ENCODE measurements at regions not wholly inside any gene's neighbourhood (a gene's known extent, or its start where the extent isn't known, plus 50 kb on each side); places are given as distances from the start of the nearest gene placed in this dataset.
"Not testable (repeated sequence)": the region's sequence is repeated elsewhere in the genome, so short reads cannot be mapped to it uniquely, and the experiment has no call there.

DNA sequence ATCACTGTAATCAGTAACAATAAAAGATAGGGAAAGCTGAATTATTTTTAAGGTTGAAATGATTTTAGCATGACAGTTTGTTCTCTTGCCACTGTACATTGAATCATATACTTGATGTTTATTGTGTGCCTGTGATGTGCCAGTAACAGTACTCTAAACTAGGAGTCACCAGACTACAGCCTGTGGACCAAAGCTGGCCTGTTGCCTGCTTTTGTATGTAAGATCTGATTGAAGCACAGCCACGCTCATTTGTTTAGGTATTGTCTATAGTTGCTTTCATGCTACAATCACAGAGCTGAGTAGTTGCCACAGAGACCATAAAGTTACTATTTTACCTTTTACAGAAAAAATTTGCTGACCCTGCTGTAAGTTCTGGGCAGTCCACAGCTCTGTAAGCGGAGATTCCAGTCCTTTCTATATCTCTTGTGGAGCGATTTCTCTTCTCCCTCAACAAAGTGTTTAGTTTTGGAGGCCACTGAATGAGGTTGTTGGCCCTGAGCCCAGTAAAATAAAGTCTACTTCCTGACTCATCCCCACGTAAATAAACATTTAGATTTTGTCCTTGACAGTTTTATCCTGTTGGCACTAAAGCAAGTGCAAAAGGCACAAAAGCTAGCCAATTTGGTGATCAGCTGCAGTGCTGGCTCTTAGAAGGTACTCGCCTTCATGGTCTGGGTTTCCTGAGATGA lies 173.7 kb upstream of the VKORC1L1 start:
- H3K9ac ChIP-seq (ENCODE audit: low read length); CTCF ChIA-PET; H3K27me3 ChIP-seq (ENCODE audit: low read length); H2AFZ ChIP-seq (ENCODE audit: low read length); POLR2A ChIA-PET (ENCODE audit: unreplicated experiment); H3K4me3 ChIP-seq (ENCODE audit: low read length); H3K27ac ChIP-seq (ENCODE audit: low read length); H3K9me2 ChIP-seq (replicated peaks; ENCODE audit: low read length); H4K20me1 ChIP-seq (ENCODE audit: low read length); H3K9me3 ChIP-seq (ENCODE audit: low read length); intact Hi-C loops (cut with micrococcal nuclease); BruUV-seq (replicated peaks); H3K36me3 ChIP-seq (ENCODE audit: low read depth, low read length); H3K4me1 ChIP-seq (ENCODE audit: insufficient read depth, low read length); H3K79me2 ChIP-seq (ENCODE audit: low read length); H3F3A ChIP-seq (ENCODE audit: low read length, unreplicated experiment): not testable (repeated sequence)
- H3K4me2 ChIP-seq (ENCODE audit: low read length): 0 out of 2 replicates have a peak overlapping the region, but pooled peaks have one; percentile 17
- DNase-seq (peak; percentile 23), ATAC-seq (peak; percentile 57)

DNA sequence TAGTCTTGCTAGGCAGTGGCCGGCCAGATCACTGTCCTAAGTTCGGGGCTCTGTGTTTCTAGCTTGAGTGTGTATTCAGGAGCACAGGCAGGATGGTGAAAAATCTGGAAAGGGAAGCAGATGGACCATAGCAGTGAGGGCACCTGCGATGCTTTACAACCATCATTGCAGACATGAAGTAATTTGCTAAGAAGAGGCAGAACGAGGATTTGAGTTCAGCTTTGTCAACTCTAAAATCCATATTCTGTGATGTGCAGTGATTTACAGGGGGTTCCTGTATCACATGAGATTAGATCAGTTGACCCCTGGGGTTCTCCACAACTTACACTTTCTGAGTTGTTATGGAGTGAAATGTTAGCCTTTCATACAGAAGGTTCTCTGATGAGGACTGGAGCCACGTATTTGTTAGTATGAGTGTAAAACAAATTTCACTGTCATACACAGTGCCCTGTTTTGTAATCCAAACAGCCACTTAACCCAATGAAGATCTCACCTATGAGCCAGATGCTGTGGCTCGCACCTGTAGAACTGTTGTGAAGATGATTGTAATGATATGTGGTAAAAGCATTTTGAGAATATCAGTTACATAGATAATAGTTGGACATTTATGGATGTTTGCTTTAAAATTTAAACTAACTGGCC lies 173.0 kb upstream of the VKORC1L1 start:
- not testable (repeated sequence) for H3K27ac ChIP-seq (ENCODE audit: low read length)

DNA sequence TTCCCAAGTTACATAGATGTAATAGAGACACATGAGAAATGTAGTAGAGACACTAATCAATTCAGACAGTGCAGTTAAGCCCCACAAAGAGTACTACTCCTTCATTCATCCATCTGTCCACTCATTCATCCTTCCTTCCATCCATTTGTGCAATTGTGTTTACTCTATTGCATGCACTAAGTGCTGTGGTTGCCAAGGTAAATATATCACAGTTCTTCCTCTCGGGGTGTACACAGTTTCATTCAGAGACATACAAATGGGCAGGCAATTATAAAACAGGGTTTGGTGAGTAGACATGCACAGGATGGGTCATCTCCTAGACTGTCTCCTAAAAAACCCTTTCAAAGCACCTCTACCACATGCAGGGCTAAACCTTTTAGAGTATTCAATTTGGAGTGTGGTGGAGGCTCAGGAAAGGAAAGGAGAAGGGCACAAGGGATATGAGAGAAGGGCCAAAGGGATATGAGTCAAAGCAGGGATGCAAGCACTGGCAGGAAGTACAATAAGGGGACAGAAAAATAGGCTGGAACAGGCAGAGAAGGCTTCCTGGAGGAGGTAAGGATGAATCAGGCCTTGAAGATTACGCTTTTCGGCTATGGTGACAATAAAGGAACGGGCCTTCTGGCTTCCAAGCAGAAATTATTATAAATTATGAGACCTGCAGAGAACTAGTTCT lies 153.6 kb upstream of the VKORC1L1 start:
- H2AFZ ChIP-seq (ENCODE audit: low read length); intact Hi-C loops (cut with micrococcal nuclease); H3K36me3 ChIP-seq (ENCODE audit: low read depth, low read length); H3K4me2 ChIP-seq (ENCODE audit: low read length); H3K79me2 ChIP-seq (ENCODE audit: low read length); H3K9ac ChIP-seq (ENCODE audit: low read length); H3F3A ChIP-seq (ENCODE audit: low read length, unreplicated experiment); H3K9me2 ChIP-seq (replicated peaks; ENCODE audit: low read length); H3K9me3 ChIP-seq (ENCODE audit: low read length); BruUV-seq (replicated peaks); H3K27ac ChIP-seq (ENCODE audit: low read length); H3K4me3 ChIP-seq (ENCODE audit: low read length); POLR2A ChIA-PET (ENCODE audit: unreplicated experiment); H3K4me1 ChIP-seq (ENCODE audit: insufficient read depth, low read length); CTCF ChIA-PET; H4K20me1 ChIP-seq (ENCODE audit: low read length); H3K27me3 ChIP-seq (ENCODE audit: low read length): not testable (repeated sequence)
- DNase-seq (peak; percentile 38), ATAC-seq (peak; percentile 71)

More for the DNA sequence above, 173.0 kb upstream of the VKORC1L1 start:
- H3F3A ChIP-seq (ENCODE audit: low read length, unreplicated experiment); H2AFZ ChIP-seq (ENCODE audit: low read length); H3K9me3 ChIP-seq (ENCODE audit: low read length); H3K4me2 ChIP-seq (ENCODE audit: low read length); H3K4me1 ChIP-seq (ENCODE audit: insufficient read depth, low read length); H3K9ac ChIP-seq (ENCODE audit: low read length); POLR2A ChIA-PET (ENCODE audit: unreplicated experiment); H3K4me3 ChIP-seq (ENCODE audit: low read length); intact Hi-C loops (cut with micrococcal nuclease); BruUV-seq (replicated peaks); H3K27me3 ChIP-seq (ENCODE audit: low read length); H4K20me1 ChIP-seq (ENCODE audit: low read length); CTCF ChIA-PET; H3K79me2 ChIP-seq (ENCODE audit: low read length); ATAC-seq; DNase-seq; H3K36me3 ChIP-seq (ENCODE audit: low read depth, low read length); H3K9me2 ChIP-seq (replicated peaks; ENCODE audit: low read length): not testable (repeated sequence)

DNA sequence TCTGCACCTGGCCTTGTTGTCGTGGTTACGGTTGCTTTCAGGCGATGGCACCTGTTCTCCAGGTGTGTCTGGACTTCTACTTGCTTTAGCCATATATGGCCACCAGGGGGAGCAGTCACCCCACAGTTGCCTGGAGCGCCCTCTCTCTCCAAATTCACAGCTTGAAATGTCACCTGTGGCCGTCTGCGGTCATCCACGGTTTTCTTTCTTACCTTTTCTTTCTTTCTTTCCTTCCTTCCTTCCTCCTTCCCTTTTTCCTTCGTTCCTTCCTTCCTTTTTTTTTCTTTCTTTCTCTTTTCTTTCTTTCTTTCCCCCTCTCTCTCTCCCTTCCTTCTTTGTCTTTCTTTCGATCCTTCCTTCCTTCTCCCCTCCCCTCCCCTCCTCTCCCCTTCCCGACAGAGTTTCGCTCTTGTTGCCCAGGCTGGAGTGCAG lies 150.5 kb upstream of the VKORC1L1 start:
- no peak overlapping the region for H3K9ac ChIP-seq (ENCODE audit: low read length)
- TF ChIP-seq, protein P1, sequence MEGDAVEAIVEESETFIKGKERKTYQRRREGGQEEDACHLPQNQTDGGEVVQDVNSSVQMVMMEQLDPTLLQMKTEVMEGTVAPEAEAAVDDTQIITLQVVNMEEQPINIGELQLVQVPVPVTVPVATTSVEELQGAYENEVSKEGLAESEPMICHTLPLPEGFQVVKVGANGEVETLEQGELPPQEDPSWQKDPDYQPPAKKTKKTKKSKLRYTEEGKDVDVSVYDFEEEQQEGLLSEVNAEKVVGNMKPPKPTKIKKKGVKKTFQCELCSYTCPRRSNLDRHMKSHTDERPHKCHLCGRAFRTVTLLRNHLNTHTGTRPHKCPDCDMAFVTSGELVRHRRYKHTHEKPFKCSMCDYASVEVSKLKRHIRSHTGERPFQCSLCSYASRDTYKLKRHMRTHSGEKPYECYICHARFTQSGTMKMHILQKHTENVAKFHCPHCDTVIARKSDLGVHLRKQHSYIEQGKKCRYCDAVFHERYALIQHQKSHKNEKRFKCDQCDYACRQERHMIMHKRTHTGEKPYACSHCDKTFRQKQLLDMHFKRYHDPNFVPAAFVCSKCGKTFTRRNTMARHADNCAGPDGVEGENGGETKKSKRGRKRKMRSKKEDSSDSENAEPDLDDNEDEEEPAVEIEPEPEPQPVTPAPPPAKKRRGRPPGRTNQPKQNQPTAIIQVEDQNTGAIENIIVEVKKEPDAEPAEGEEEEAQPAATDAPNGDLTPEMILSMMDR (conservative IDR thresholded peaks at IDR 0.05; ENCODE audit: low read depth, low read length): peak; percentile 77
- TF ChIP-seq EZH2phosphoT487 (IDR thresholded peaks at IDR 0.05; ENCODE audit: borderline replicate concordance, low read length) (no peak), EZH2 (IDR thresholded peaks at IDR 0.05; ENCODE audit: low read length, unreplicated experiment) (no peak)
- no peaks in the 10 kb centered on the region for H3K79me2 ChIP-seq (ENCODE audit: low read length)
- BruUV-seq (replicated peaks): no TSS peak
- no peaks in the 10 kb centered on the region for H3K36me3 ChIP-seq (ENCODE audit: low read depth, low read length)
- no peaks in the 10 kb centered on the region for H3K9me2 ChIP-seq (replicated peaks; ENCODE audit: low read length)
- ChIA-PET CTCF (interaction anchor here (0.6 to 0.7 kb wide), 3 partner anchors 378 to 506 kb away, joined by 4 to 21 read pairs (median 5); no protein-coding TSS in a partner anchor), POLR2A (ENCODE audit: unreplicated experiment) (interaction anchor here (0.9 kb wide), 1 partner anchor 29 kb away, joined by 3 read pairs; no protein-coding TSS in a partner anchor)
- no peak overlapping the region for H3K27ac ChIP-seq (ENCODE audit: low read length)
- DNase-seq (peak; percentile 68), ATAC-seq (peak; percentile 44)
- no peaks in the 10 kb centered on the region for H3F3A ChIP-seq (ENCODE audit: low read length, unreplicated experiment)
- H3K4me1 ChIP-seq (ENCODE audit: insufficient read depth, low read length): 0 out of 2 replicates have a peak, but pooled peaks cover 2% of the 10 kb centered on the region
- H2AFZ ChIP-seq (ENCODE audit: low read length): 0 out of 2 replicates have a peak overlapping the region, but pooled peaks have one; percentile 32
- no peak overlapping the region for H3K4me3 ChIP-seq (ENCODE audit: low read length)
- H4K20me1 ChIP-seq (ENCODE audit: low read length): no peaks in the 10 kb centered on the region
- H3K4me2 ChIP-seq (ENCODE audit: low read length): peak overlapping the region; percentile 33; the same call in 1 of the 2 replicates
- no peaks in the 10 kb centered on the region for H3K27me3 ChIP-seq (ENCODE audit: low read length)
- H3K9me3 ChIP-seq (ENCODE audit: low read length): no peaks in the 10 kb centered on the region
- intact Hi-C loops (cut with micrococcal nuclease): no loop called here

DNA sequence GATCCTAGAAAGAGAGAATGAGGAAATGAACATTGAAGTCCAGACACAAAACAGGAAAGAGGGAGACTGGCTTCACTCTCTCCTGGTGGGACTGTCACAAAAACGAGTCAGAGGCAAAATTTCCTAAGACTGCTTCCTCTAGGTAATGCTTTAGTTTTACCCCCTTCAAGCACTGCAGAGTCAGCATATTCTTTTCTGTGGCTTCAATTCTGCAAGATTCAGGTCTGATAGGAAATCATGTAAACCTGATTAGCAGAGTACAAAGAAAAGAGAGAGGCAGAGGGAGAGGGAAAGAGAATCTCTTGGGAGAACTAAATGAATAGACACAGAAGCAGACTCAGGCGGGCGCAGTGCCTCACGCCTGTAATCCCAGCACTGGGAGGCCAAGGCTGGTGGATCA lies 145.7 kb upstream of the VKORC1L1 start:
- H3F3A ChIP-seq (ENCODE audit: low read length, unreplicated experiment); H3K4me3 ChIP-seq (ENCODE audit: low read length); H3K9me3 ChIP-seq (ENCODE audit: low read length); DNase-seq; intact Hi-C loops (cut with micrococcal nuclease); H3K9me2 ChIP-seq (replicated peaks; ENCODE audit: low read length); ATAC-seq; H3K36me3 ChIP-seq (ENCODE audit: low read depth, low read length); BruUV-seq (replicated peaks); H3K79me2 ChIP-seq (ENCODE audit: low read length); H4K20me1 ChIP-seq (ENCODE audit: low read length); H2AFZ ChIP-seq (ENCODE audit: low read length); H3K4me1 ChIP-seq (ENCODE audit: insufficient read depth, low read length); H3K27me3 ChIP-seq (ENCODE audit: low read length); H3K9ac ChIP-seq (ENCODE audit: low read length); H3K27ac ChIP-seq (ENCODE audit: low read length); POLR2A ChIA-PET (ENCODE audit: unreplicated experiment); CTCF ChIA-PET; H3K4me2 ChIP-seq (ENCODE audit: low read length): not testable (repeated sequence)
